HG03135 (cell line): ENCODE measurements at regions not wholly inside any gene's neighbourhood (a gene's known extent, or its start where the extent isn't known, plus 50 kb on each side); places are given as distances from the start of the nearest gene placed in this dataset.

Experiments
- ATAC-seq: cut with Tn5 transposase; IDR thresholded peaks from one replicate; pipeline ENCODE4 v1.9.1; 2021; ENCODE audit warnings: mild to moderate bottlenecking, moderate library complexity; ENCODE audit not compliant: unreplicated experiment

- no peak for ATAC-seq
Measured at GRCh38 chr7:130910949-130911944, 177.2 kb upstream of the KLF14 start.

- no peak for ATAC-seq
Measured at GRCh38 chr7:130912082-130912861, 178.3 kb upstream of the KLF14 start.

GRCh38 chr7:130912862-130913638, 179.0 kb upstream of the KLF14 start:
- ATAC-seq: peak; percentile 91

GRCh38 chr7:130913639-130914553, 179.9 kb upstream of the KLF14 start:
- no peak for ATAC-seq

- ATAC-seq: no peak
Measured at GRCh38 chr7:130914554-130915294, 180.7 kb upstream of the KLF14 start.

GRCh38 chr7:130917669-130918128, 183.7 kb upstream of the KLF14 start:
- no peak for ATAC-seq

- ATAC-seq: no peak
Measured at GRCh38 chr7:130918129-130919052, 184.4 kb upstream of the KLF14 start.

- no peak for ATAC-seq
Measured at GRCh38 chr7:130919316-130920103, 185.5 kb upstream of the KLF14 start.

GRCh38 chr7:130920122-130920521, 186.1 kb upstream of the KLF14 start:
- ATAC-seq: no peak

GRCh38 chr7:130921391-130922180, 187.6 kb upstream of the KLF14 start:
- ATAC-seq: no peak

- ATAC-seq: no peak
Measured at GRCh38 chr7:130922206-130923112, 188.5 kb upstream of the KLF14 start.

- no peak for ATAC-seq
Measured at GRCh38 chr7:130923365-130923764, 189.4 kb upstream of the KLF14 start.

GRCh38 chr7:130923930-130924329, 189.9 kb upstream of the KLF14 start:
- ATAC-seq: no peak

GRCh38 chr7:130925136-130925794, 191.3 kb upstream of the KLF14 start:
- ATAC-seq: no peak
